WERI-Rb-1 (cell line): ENCODE measurements at regions not wholly inside any gene's neighbourhood (a gene's known extent, or its start where the extent isn't known, plus 50 kb on each side); places are given as distances from the start of the nearest gene placed in this dataset.
A peak's percentile ranks its signal among the peaks of the same experiment; 100 is the strongest.

Experiments
- DNase-seq: peaks from one replicate; pipeline ENCODE4 v3.0.0-alpha.2; 2020
- H3K27ac ChIP-seq: fragments of 250-450 bp; sonication (Bioruptor Pico); 2 replicates; pipeline ENCODE4 v1.5.1; 2020; ENCODE audit warnings: mild to moderate bottlenecking, moderate library complexity
- H3K27me3 ChIP-seq: fragments of 250-450 bp; sonication (Bioruptor Pico); 2 replicates; pipeline ENCODE4 v1.5.1; 2021; ENCODE audit warnings: mild to moderate bottlenecking, low read depth, moderate library complexity; ENCODE audit not compliant: insufficient read depth, severe bottlenecking
- H3K36me3 ChIP-seq: fragments of 250-450 bp; sonication (Bioruptor Pico); 2 replicates; pipeline ENCODE4 v1.5.1; 2020; ENCODE audit warnings: mild to moderate bottlenecking, moderate library complexity
- H3K4me3 ChIP-seq: 2 replicates; pipeline ENCODE4 v1.5.1; 2011; ENCODE audit warnings: low read depth, mild to moderate bottlenecking, control low read depth, low read length
- H3K9me3 ChIP-seq: fragments of 250-450 bp; sonication (Bioruptor Pico); 2 replicates; pipeline ENCODE4 v1.5.1; 2021; ENCODE audit warnings: mild to moderate bottlenecking, moderate library complexity; ENCODE audit not compliant: severe bottlenecking
- TF ChIP-seq, protein P1 (sequence below): IDR thresholded peaks from 2 replicates; pipeline ENCODE4 v1.5.1; 2011; ENCODE audit warnings: low read depth, mild to moderate bottlenecking, control low read depth, inconsistent platforms, low read length

DNA sequence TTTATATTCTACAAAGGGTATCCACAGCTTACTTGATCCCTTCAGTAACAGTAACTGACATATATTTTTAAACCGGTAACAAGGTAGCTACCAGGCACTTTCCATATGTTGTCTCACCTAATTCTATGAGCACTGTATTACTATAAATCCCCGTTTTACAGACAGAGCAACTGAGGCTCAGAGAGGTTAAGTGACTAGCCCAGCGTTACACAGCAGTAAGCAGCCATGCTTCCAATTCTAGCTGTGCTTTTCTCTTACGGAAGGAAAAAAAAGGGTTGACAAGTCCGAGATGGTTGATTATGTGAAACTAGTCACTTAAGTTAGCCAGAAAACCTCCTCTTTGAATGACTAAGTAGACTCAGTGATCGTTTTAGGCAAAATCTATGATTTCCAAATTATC lies 187.3 kb upstream of the LHX5 start:
- TF ChIP-seq, protein P1, sequence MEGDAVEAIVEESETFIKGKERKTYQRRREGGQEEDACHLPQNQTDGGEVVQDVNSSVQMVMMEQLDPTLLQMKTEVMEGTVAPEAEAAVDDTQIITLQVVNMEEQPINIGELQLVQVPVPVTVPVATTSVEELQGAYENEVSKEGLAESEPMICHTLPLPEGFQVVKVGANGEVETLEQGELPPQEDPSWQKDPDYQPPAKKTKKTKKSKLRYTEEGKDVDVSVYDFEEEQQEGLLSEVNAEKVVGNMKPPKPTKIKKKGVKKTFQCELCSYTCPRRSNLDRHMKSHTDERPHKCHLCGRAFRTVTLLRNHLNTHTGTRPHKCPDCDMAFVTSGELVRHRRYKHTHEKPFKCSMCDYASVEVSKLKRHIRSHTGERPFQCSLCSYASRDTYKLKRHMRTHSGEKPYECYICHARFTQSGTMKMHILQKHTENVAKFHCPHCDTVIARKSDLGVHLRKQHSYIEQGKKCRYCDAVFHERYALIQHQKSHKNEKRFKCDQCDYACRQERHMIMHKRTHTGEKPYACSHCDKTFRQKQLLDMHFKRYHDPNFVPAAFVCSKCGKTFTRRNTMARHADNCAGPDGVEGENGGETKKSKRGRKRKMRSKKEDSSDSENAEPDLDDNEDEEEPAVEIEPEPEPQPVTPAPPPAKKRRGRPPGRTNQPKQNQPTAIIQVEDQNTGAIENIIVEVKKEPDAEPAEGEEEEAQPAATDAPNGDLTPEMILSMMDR: no peak
- no peak overlapping the region for H3K4me3 ChIP-seq

DNA sequence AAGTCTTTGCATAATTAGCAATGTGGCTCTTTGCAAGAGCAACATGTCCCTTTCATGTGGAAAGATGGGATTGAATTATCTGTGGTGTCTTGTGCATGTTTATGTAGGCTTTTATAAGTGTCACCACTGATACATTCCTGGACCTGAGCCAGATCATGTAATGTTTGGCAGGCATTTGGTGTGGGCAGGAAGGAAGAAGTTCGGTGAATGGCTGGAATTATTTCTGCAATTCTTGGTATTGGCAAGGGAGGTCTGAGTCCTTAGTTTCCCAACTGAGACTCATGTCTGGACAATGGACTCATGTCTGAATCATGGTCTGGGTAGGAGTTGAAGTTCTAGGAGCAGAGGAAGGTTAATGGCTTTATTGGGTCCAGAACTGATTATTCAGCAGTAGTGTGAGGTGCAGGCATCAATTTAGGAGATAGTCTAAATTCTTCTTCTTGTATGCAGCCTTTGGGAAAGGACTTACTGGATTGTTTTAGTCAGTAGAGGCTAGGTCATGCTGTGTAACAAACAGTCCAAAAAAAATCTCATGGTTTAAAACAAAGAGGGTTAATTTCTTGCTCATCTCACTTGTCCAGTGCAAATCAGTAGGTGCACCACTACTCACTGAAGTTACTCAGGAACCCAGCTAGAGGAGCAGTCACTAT lies 186.5 kb upstream of the LHX5 start:
- TF ChIP-seq, protein P1: no peak
- no peaks in the 10 kb centered on the region for H3K27me3 ChIP-seq
- no peak for DNase-seq
- H3K9me3 ChIP-seq: peaks cover 19% of the 10 kb centered on the region
- H3K36me3 ChIP-seq: no peaks in the 10 kb centered on the region
- no peak overlapping the region for H3K4me3 ChIP-seq
- H3K27ac ChIP-seq: no peak overlapping the region

More for the DNA sequence above, 187.3 kb upstream of the LHX5 start:
- H3K36me3 ChIP-seq: no peaks in the 10 kb centered on the region
- H3K27ac ChIP-seq: peak overlapping the region; percentile 79
- DNase-seq: no peak
- H3K9me3 ChIP-seq: peaks cover 17% of the 10 kb centered on the region
- no peaks in the 10 kb centered on the region for H3K27me3 ChIP-seq

DNA sequence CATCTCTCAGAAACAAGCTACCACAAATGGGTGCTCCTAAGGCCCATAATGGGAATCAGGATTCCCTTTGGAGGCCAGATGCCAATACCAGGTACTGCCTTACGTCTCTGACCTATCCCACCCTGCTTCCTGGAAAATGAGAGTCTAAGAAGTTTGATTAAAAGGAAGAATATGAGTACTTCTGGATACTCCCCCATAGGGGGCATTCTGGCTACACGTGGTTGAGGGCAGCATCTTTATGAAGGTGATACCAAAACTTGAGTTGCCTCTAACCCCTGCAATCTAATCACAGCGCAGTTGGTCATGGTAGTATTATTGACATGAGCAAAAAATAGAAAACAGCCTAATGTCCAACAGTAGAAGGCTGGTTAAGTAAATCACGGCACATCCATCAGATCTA lies 184.2 kb upstream of the LHX5 start:
- peaks cover 19% of the 10 kb centered on the region for H3K9me3 ChIP-seq
- peak overlapping the region; percentile 18; the same call in 1 of the 2 replicates for H3K27ac ChIP-seq
- TF ChIP-seq, protein P1: peak; percentile 48
- no peak for DNase-seq
- H3K36me3 ChIP-seq: no peaks in the 10 kb centered on the region
- no peak overlapping the region for H3K4me3 ChIP-seq
- no peaks in the 10 kb centered on the region for H3K27me3 ChIP-seq

DNA sequence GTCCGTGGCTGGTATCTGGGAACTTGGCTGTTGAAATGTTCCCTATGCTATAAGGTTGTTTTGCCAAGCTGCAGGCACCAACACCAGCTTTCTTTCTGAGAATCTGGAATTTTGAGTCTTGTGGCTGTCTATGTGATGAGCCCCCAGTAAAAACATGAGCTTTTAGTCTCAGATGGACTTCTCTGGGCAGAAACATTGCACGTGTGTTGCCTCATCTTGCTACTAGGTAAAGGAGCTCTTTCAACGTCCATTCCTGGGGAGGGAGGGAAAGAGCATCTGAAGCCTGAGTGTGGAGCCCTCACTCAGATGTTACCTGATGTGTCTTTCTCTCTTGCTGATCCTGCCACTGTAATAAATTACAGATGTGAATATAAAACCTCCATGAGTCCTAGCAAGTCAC lies 183.8 kb upstream of the LHX5 start:
- no peak overlapping the region for H3K27ac ChIP-seq
- H3K9me3 ChIP-seq: peaks cover 19% of the 10 kb centered on the region
- TF ChIP-seq, protein P1: no peak
- H3K36me3 ChIP-seq: no peaks in the 10 kb centered on the region
- DNase-seq: no peak
- no peak overlapping the region for H3K4me3 ChIP-seq
- no peaks in the 10 kb centered on the region for H3K27me3 ChIP-seq

DNA sequence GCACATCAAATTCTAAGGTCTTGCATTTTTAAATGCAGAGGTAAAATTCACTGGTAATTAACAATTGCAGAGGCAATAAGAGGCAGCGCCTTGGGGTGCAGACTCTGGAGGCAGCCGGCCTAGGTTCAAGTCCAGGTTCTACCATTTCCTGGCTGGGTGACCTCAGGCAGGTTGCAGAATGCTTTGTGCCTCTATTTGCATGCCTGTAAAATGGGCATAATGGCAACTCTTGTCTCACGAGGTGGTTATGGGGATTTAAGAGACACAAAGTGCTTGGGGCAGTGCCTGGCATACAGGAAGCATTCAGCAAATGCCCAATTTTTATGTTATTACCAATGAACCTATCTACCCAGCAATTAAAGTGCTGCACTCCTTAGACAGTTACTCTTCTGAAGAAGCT lies 180.0 kb upstream of the LHX5 start:
- peaks cover 10% of the 10 kb centered on the region for H3K9me3 ChIP-seq
- H3K4me3 ChIP-seq: no peak overlapping the region
- no peaks in the 10 kb centered on the region for H3K27me3 ChIP-seq
- no peaks in the 10 kb centered on the region for H3K36me3 ChIP-seq
- DNase-seq: no peak
- TF ChIP-seq, protein P1: no peak
- H3K27ac ChIP-seq: no peak overlapping the region

DNA sequence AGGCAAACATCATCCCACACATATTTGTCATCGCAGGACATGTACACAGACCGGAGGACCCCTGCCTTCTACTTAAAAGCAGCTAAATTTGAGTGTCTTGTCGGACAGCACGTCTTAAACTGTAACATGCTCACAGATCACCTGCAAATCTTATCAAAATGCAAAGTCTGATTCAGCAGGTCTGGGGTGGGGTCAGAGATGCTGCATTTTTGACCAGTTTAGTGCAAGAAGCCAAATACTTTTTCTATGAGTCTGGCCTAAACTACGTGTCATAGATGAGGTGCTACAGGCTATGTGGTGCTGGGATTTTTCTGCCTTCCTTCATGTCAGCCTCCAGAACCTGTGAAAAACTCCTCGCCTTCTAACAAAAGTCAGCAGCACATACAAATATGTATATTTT lies 178.8 kb upstream of the LHX5 start:
- Histone ChIP-seq H3K9me3 (peaks cover 7% of the 10 kb centered on the region), H3K36me3 (no peaks in the 10 kb centered on the region), H3K4me3 (no peak overlapping the region), H3K27me3 (no peaks in the 10 kb centered on the region), H3K27ac (no peak overlapping the region)
- TF ChIP-seq, protein P1: no peak
- DNase-seq: no peak
